ENCODE measurements at regions not wholly inside any gene's neighbourhood (a gene's known extent, or its start where the extent isn't known, plus 50 kb on each side); places are given as distances from the start of the nearest gene placed in this dataset.

DNA sequence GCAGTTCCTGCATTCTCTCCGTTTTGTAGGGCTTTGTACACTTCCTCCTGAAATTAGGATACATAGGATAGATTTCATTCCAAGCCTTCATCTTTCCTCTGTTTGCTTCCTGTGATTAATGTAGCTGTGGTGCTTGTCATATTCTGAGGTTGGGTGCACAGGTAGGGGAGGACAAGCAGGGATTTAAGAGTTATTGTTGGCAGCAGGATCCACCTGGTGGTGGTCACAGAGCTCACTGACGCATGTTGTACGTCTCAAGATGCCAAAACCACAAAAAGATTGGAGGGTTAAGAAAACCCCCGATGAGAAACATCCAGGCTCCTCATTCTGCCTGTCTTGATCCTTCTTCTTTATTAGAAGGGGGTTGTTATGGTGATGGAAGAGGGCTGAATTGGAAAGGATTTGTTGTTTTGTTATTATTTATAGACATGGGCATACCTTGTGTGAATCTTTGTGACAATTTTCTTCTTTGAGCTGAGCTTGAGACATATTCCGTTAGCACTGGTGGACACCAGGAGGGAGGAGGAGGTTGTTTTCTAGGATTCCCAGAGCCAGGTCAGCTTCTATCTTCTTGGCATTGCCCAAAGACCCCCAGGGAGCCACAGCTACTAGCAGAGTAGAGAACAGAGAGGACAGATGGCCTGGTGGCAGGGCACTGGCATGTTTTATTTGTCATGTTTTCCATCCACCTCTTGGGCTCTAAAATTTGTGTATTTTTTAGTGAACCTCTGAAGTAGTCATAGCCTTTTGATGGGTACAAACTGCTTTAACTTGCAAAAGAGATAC, 57.7 kb upstream of the LARS2 start:
- no peak for DNase-seq

- DNase-seq, result no peak
These were observed 55.9 kb upstream of the LARS2 start for GRCh38 chr3:45332493-45332892.

DNA sequence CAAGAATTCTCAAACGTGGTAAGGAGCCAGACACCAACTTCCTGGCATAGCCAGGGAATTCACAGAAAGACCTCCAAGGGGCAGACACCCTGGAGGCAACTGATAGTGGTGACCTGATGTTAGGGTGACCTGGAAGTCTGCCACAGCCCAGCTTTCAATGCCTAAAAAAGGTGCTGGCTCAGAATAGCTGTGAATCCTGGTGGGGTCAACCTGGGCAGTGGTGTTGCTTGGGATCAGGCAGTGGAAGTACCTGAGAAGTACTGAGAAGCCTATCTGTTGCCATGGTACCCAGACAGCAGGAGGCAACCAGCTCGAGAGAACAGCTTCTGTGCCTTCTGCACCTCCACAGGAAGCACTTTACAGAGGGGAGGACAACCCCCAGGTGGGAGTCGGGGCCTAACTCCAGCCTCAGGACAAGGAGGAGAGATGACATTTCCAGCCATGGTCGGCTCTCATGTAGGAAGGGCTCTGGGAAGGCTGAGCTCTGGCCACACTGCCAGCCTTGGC, 55.4 kb upstream of the LARS2 start:
- no peak for DNase-seq

- no peak for DNase-seq
These were observed 54.8 kb upstream of the LARS2 start for GRCh38 chr3:45333549-45333948.

DNA sequence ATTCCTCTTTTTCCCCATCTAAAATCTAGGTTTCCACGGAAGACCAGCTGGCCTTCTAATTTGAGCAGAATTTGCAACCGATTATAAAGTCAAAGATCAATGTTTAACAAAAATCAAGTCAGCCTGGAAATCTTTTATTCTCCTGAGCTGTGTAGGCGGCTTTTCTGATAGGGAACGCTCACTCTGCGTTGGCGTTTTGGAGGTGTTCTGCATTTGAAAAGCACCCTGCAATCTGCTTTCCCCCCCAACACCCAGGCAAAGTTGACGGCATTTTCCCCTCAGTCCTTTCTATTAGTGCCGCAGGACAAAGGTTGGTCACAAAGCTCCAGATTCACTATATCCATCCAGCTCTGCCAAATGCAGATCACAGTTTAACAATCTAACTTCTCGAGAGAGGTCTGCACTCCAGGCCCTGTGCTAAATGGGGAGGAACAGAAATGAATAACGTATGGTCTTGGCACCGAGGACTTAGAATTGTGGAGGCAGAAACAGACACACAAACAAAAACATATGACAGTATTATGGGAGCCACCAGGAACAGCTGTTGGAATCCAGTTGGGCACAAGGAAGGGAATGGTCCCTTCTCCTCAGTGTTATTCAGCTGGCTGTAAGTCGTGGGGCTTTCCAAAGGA, 50.4 kb upstream of the LARS2 start:
- peak; percentile 87 for DNase-seq

All from NCI-H1694 (cell line).